ENCODE measurements at regions not wholly inside any gene's neighbourhood (a gene's known extent, or its start where the extent isn't known, plus 50 kb on each side); places are given as distances from the start of the nearest gene placed in this dataset.

GRCh38 chr6:105620878-105621277 is 218.0 kb upstream of the PREP start:
- H3K4me3 Mint-ChIP-seq, result no peak overlapping the region
- peaks cover 4% of the 10 kb centered on the region for H3K27me3 Mint-ChIP-seq
- H3K27ac Mint-ChIP-seq, result no peak overlapping the region
- no peaks in the 10 kb centered on the region for H3K36me3 Mint-ChIP-seq (ENCODE audit: low read depth)
- peaks cover 7% of the 10 kb centered on the region for H3K4me1 Mint-ChIP-seq (ENCODE audit: low read depth)
- intact Hi-C loops (cut with micrococcal nuclease), result no loop called here
- H3K9me3 Mint-ChIP-seq, result peaks cover 9% of the 10 kb centered on the region

DNA sequence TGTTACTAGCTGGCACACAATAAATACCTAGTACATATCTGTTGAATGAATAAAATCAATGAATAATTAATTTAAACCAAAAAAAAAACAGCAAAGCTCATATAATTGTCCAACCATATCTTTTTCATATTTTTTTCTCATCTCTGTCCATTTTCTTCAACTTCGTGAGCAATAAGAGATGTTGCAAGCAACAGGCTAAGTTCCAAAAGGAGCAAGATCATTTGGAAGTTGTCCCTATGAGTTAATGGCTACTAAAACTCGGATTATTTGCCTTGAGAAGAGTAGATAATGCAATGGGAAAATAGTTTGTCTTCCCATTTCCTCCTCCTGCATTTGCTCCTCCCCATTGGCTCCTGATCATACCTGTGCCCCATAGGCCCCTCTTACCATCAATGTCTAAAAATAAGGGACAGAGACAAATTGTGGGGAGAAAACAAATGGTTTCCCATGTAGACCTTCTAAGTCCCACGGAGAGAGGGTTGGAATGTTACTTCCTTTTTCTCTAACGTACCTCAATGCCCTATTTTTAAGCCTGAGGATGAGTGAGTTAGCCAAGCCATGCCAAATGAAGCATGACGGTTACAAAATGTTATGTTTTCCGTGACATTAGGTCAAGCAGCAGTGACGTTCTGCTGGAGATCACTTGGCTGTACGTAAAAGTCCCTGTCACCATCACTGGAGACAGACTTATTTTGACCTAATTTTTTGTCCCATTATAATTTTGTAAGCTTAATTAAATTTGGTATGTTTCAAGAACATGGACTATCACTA is 217.3 kb upstream of the PREP start:
- Mint-ChIP-seq H3K4me3 (no peak overlapping the region), H3K4me1 (ENCODE audit: low read depth) (peaks cover 6% of the 10 kb centered on the region), H3K27ac (no peak overlapping the region), H3K9me3 (peaks cover 9% of the 10 kb centered on the region), H3K36me3 (ENCODE audit: low read depth) (no peaks in the 10 kb centered on the region), H3K27me3 (peaks cover 4% of the 10 kb centered on the region)
- intact Hi-C loops (cut with micrococcal nuclease), result no loop called here

DNA sequence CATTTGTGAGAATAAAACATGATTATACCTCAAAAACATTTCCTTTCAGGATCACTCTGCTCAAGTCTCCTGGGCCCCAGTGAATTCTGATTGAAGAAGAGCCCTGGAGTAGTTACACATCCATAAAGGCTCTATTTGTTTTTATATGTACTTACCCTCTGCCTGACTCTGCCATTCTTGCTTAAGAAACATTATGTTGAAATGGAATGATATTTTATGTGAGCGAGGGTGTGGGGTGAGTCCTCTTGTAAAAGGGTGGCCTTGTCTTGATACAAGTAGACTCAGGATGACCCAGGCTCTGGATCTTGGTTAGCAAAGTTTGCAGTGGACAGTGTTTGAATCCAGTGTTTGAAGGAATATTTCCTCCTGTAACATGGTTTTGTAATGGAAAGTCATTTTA is 215.4 kb upstream of the PREP start:
- H3K4me3 Mint-ChIP-seq, result no peak overlapping the region
- peaks cover 1% of the 10 kb centered on the region for H3K4me1 Mint-ChIP-seq (ENCODE audit: low read depth)
- no peaks in the 10 kb centered on the region for H3K36me3 Mint-ChIP-seq (ENCODE audit: low read depth)
- no peak overlapping the region for H3K27ac Mint-ChIP-seq
- H3K9me3 Mint-ChIP-seq, result peaks cover 10% of the 10 kb centered on the region
- intact Hi-C loops (cut with micrococcal nuclease), result no loop called here
- H3K27me3 Mint-ChIP-seq, result peaks cover 4% of the 10 kb centered on the region

GRCh38 chr6:105616521-105616920 is 213.6 kb upstream of the PREP start:
- H3K4me3 Mint-ChIP-seq, result no peak overlapping the region
- intact Hi-C loops (cut with micrococcal nuclease), result no loop called here
- no peak overlapping the region for H3K27ac Mint-ChIP-seq
- no peaks in the 10 kb centered on the region for H3K36me3 Mint-ChIP-seq (ENCODE audit: low read depth)
- H3K4me1 Mint-ChIP-seq (ENCODE audit: low read depth), result no peaks in the 10 kb centered on the region
- H3K27me3 Mint-ChIP-seq, result peaks cover 4% of the 10 kb centered on the region
- H3K9me3 Mint-ChIP-seq, result peaks cover 10% of the 10 kb centered on the region

- Mint-ChIP-seq H3K4me3 (no peak overlapping the region), H3K27ac (no peak overlapping the region), H3K9me3 (peaks cover 10% of the 10 kb centered on the region), H3K4me1 (ENCODE audit: low read depth) (peaks cover 8% of the 10 kb centered on the region), H3K27me3 (peaks cover 8% of the 10 kb centered on the region), H3K36me3 (ENCODE audit: low read depth) (no peaks in the 10 kb centered on the region)
- intact Hi-C loops (cut with micrococcal nuclease), result no loop called here
Measured at GRCh38 chr6:105611606-105612005, 208.7 kb upstream of the PREP start.

DNA sequence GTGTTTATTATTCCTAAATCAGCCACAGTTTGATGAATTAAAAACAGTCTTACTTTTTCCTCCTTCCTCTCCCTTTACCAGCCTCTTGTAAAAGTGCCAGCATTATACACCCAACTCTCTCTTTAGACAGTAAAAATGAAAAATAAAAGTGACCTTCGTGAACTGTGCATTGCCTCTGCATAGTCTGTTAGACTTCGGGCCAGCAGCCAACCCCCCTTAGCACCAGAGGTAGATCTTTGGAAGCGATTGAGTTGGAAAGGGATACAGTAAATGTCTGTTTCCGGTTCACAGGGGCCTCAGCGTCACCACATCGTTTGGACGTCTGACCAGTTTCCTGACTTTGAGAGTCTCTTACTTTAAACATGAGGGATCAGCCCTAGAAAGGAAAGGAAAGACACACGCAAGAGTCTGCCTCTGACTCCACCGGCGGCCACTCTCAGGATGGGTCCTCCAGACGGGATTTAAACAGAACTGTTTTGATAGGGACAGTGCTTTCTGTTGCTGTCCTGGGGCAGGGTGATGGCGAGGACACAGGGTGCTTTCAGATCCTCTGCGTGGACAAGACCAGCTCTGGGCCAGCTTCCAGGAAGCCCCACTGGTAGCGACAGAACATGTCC is 206.6 kb upstream of the PREP start:
- peak overlapping the region; percentile 5 for H3K4me3 Mint-ChIP-seq
- H3K9me3 Mint-ChIP-seq, result no peaks in the 10 kb centered on the region
- H3K27ac Mint-ChIP-seq, result peak overlapping the region; percentile 74
- H3K4me1 Mint-ChIP-seq (ENCODE audit: low read depth), result peaks cover 8% of the 10 kb centered on the region
- no peaks in the 10 kb centered on the region for H3K36me3 Mint-ChIP-seq (ENCODE audit: low read depth)
- intact Hi-C loops (cut with micrococcal nuclease), result loop anchor here (10.0 kb wide), 1 partner anchor 55 kb away; no protein-coding TSS in a partner anchor
- peaks cover 8% of the 10 kb centered on the region for H3K27me3 Mint-ChIP-seq

DNA sequence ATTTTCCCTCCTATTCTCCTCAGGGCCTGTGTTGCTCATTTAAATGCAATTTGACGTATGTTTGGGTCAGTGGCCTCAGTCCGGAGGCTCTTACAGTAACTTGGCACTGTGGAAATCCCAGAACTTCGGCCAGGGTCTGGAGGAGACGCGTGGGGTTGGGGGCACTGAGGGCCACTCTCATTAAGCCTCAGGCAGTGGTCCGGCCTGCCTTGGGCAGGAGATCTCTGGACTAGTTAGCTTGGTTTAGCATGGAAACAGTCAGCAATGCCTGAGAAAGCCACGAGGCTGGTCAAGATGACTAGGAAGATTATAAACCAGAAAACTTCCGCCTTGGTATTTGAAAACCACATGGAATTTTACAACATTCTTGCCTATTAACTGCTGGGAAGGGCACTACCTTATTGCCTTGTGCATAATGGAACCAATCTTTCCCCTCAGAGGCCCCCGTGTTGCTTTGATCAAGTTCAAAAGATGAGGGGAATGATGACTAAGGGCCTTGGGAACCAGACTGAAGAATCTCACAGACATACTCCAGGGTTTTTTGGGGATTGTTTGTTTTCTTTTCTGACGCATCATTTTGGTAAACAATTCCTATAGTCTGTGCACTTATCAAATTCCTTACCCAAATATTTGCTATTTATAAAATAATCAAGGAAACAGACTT is 206.0 kb upstream of the PREP start:
- H3K27ac Mint-ChIP-seq, result peak overlapping the region; percentile 74
- no peaks in the 10 kb centered on the region for H3K9me3 Mint-ChIP-seq
- H3K4me1 Mint-ChIP-seq (ENCODE audit: low read depth), result peaks cover 8% of the 10 kb centered on the region
- no peak overlapping the region for H3K4me3 Mint-ChIP-seq
- intact Hi-C loops (cut with micrococcal nuclease), result loop anchor here (10.0 kb wide), 1 partner anchor 54 kb away; no protein-coding TSS in a partner anchor
- peaks cover 8% of the 10 kb centered on the region for H3K27me3 Mint-ChIP-seq
- H3K36me3 Mint-ChIP-seq (ENCODE audit: low read depth), result no peaks in the 10 kb centered on the region

- intact Hi-C loops (cut with micrococcal nuclease), result loop anchor here (10.0 kb wide), 1 partner anchor 53 kb away; no protein-coding TSS in a partner anchor
- no peak overlapping the region for H3K27ac Mint-ChIP-seq
- H3K4me1 Mint-ChIP-seq (ENCODE audit: low read depth), result peaks cover 8% of the 10 kb centered on the region
- H3K27me3 Mint-ChIP-seq, result peaks cover 8% of the 10 kb centered on the region
- no peak overlapping the region for H3K4me3 Mint-ChIP-seq
- H3K36me3 Mint-ChIP-seq (ENCODE audit: low read depth), result no peaks in the 10 kb centered on the region
- no peaks in the 10 kb centered on the region for H3K9me3 Mint-ChIP-seq
Measured at GRCh38 chr6:105607636-105608621, 205.0 kb upstream of the PREP start.

- no peaks in the 10 kb centered on the region for H3K9me3 Mint-ChIP-seq
- peaks cover 8% of the 10 kb centered on the region for H3K27me3 Mint-ChIP-seq
- no peak overlapping the region for H3K4me3 Mint-ChIP-seq
- intact Hi-C loops (cut with micrococcal nuclease), result loop anchor here (10.0 kb wide), 1 partner anchor 52 kb away; no protein-coding TSS in a partner anchor
- no peak overlapping the region for H3K27ac Mint-ChIP-seq
- H3K4me1 Mint-ChIP-seq (ENCODE audit: low read depth), result peaks cover 10% of the 10 kb centered on the region
- no peaks in the 10 kb centered on the region for H3K36me3 Mint-ChIP-seq (ENCODE audit: low read depth)
Measured at GRCh38 chr6:105606831-105607463, 204.1 kb upstream of the PREP start.

DNA sequence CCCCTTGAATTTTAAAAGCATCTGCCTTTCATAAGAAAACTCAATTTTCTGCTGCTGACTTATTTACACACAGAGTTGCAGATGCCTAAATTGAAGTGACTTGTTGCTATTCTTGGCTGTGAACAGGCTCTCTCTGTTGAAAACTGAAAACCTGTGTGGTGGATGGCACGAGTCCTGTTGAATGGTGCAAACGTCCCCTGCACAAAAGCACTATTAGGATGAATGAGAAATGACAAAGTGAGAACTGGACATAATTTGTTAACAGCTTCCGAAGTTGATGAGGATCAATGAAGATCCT is 201.7 kb upstream of the PREP start:
- no peaks in the 10 kb centered on the region for H3K9me3 Mint-ChIP-seq
- intact Hi-C loops (cut with micrococcal nuclease), result loop anchor here (10.0 kb wide), 1 partner anchor 50 kb away; no protein-coding TSS in a partner anchor

DNA sequence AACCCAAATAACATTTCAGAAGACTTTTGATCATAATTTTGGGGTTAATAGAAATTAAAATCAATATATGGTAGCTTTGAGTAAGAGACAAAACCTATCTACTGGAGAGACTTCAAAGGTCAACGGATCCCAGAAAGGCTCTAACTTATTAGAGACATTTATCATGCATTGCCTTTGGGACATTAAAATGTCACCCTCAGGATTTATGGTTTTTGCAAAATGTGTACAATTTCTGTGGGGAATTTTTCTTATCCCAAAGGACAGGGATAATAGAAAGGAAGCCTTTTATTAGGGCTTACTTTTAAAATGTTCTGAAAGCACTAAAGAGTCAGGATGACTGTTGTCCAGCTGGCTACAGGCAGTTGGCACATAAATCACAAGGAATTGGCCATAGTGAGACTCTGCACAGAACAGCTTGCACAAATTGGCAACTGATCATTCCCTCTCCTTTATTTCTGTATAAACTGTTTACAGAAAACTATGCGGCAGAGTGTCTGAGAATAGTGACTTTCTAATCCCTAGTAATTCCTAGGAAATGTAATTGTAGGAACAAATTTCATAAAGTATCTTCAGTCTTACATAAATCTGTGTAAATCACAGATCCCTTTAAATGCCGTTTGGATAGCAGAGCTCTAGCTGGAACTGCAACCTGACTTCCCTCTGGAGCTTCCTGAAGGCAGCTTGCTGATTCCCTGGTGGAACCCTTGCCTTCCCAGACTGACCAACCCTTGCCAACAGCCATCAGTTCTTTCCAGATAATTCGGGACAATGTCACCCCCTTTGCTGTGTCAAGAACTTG is 201.1 kb upstream of the PREP start:
- peaks cover 2% of the 10 kb centered on the region for H3K27me3 Mint-ChIP-seq
- peaks cover 13% of the 10 kb centered on the region for H3K4me1 Mint-ChIP-seq (ENCODE audit: low read depth)
- intact Hi-C loops (cut with micrococcal nuclease), result loop anchor here (10.0 kb wide), 1 partner anchor 49 kb away; no protein-coding TSS in a partner anchor
- H3K27ac Mint-ChIP-seq, result no peak overlapping the region
- no peaks in the 10 kb centered on the region for H3K9me3 Mint-ChIP-seq
- no peaks in the 10 kb centered on the region for H3K36me3 Mint-ChIP-seq (ENCODE audit: low read depth)
- H3K4me3 Mint-ChIP-seq, result no peak overlapping the region

More for the DNA sequence above, 201.7 kb upstream of the PREP start:
- peaks cover 18% of the 10 kb centered on the region for H3K4me1 Mint-ChIP-seq (ENCODE audit: low read depth)
- H3K36me3 Mint-ChIP-seq (ENCODE audit: low read depth), result no peaks in the 10 kb centered on the region
- peaks cover 3% of the 10 kb centered on the region for H3K27me3 Mint-ChIP-seq
- H3K27ac Mint-ChIP-seq, result no peak overlapping the region
- no peak overlapping the region for H3K4me3 Mint-ChIP-seq

- peak overlapping the region; percentile 86 for H3K27ac Mint-ChIP-seq
- no peaks in the 10 kb centered on the region for H3K9me3 Mint-ChIP-seq
Measured at GRCh38 chr6:105601541-105602236, 198.8 kb upstream of the PREP start.

More at GRCh38 chr6:105601541-105602236, 198.8 kb upstream of the PREP start:
- Mint-ChIP-seq H3K36me3 (ENCODE audit: low read depth) (no peaks in the 10 kb centered on the region), H3K27me3 (no peaks in the 10 kb centered on the region), H3K4me3 (peak overlapping the region; percentile 55), H3K4me1 (ENCODE audit: low read depth) (peaks cover 13% of the 10 kb centered on the region)
- intact Hi-C loops (cut with micrococcal nuclease), result loop anchor here (10.0 kb wide), 1 partner anchor 47 kb away; no protein-coding TSS in a partner anchor

Measured in dendritic cell treated with granulocyte-macrophage colony-stimulating factor and Interleukin-4, amounts not matched to agents 40 ng/mL and 50 ng/mL, for 4 days (primary cell).